ENCODE measurements at regions not wholly inside any gene's neighbourhood (a gene's known extent, or its start where the extent isn't known, plus 50 kb on each side); places are given as distances from the start of the nearest gene placed in this dataset.
"Not testable (repeated sequence)": the region's sequence is repeated elsewhere in the genome, so short reads cannot be mapped to it uniquely, and the experiment has no call there.

DNA sequence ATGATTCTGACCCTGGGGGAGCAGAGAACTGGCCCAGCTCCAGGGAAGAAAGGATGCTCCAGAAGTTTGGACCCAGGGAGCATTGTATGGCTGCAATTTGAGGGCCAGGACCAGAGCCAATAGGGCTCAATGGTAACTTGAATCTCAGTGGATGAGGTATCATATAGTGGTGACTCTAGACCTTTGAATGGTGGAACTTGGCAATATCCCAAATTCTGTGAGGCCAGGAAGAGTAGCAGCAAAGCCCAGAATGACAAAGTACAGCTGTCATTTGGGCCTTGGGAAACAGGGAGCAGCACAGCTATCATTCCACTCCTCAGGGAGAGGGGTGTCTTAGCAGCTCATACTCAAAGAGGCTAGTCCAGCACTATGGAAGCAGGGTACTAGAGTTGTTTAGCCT is 332.9 kb upstream of the RBMS1 start:
- Histone ChIP-seq H3K4me3 (replicated peaks; ENCODE audit: insufficient read depth, low read length) (no peak overlapping the region), H3K27ac (replicated peaks) (no peak overlapping the region), H3K27me3 (ENCODE audit: insufficient read depth, poor library complexity, severe bottlenecking) (no peaks in the 10 kb centered on the region)
- TF ChIP-seq, protein P1, sequence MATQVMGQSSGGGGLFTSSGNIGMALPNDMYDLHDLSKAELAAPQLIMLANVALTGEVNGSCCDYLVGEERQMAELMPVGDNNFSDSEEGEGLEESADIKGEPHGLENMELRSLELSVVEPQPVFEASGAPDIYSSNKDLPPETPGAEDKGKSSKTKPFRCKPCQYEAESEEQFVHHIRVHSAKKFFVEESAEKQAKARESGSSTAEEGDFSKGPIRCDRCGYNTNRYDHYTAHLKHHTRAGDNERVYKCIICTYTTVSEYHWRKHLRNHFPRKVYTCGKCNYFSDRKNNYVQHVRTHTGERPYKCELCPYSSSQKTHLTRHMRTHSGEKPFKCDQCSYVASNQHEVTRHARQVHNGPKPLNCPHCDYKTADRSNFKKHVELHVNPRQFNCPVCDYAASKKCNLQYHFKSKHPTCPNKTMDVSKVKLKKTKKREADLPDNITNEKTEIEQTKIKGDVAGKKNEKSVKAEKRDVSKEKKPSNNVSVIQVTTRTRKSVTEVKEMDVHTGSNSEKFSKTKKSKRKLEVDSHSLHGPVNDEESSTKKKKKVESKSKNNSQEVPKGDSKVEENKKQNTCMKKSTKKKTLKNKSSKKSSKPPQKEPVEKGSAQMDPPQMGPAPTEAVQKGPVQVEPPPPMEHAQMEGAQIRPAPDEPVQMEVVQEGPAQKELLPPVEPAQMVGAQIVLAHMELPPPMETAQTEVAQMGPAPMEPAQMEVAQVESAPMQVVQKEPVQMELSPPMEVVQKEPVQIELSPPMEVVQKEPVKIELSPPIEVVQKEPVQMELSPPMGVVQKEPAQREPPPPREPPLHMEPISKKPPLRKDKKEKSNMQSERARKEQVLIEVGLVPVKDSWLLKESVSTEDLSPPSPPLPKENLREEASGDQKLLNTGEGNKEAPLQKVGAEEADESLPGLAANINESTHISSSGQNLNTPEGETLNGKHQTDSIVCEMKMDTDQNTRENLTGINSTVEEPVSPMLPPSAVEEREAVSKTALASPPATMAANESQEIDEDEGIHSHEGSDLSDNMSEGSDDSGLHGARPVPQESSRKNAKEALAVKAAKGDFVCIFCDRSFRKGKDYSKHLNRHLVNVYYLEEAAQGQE (IDR thresholded peaks at IDR 0.05; ENCODE audit: insufficient replicate concordance, low read depth), result no peak
- TF ChIP-seq, protein P2, sequence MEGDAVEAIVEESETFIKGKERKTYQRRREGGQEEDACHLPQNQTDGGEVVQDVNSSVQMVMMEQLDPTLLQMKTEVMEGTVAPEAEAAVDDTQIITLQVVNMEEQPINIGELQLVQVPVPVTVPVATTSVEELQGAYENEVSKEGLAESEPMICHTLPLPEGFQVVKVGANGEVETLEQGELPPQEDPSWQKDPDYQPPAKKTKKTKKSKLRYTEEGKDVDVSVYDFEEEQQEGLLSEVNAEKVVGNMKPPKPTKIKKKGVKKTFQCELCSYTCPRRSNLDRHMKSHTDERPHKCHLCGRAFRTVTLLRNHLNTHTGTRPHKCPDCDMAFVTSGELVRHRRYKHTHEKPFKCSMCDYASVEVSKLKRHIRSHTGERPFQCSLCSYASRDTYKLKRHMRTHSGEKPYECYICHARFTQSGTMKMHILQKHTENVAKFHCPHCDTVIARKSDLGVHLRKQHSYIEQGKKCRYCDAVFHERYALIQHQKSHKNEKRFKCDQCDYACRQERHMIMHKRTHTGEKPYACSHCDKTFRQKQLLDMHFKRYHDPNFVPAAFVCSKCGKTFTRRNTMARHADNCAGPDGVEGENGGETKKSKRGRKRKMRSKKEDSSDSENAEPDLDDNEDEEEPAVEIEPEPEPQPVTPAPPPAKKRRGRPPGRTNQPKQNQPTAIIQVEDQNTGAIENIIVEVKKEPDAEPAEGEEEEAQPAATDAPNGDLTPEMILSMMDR (IDR thresholded peaks at IDR 0.05; ENCODE audit: insufficient read depth, low read length), result no peak
- no peak for TF ChIP-seq POLR2AphosphoS5 (IDR thresholded peaks at IDR 0.05; ENCODE audit: low read depth)
- no peak for DNase-seq (ENCODE audit: low read depth in 1 of 2, low spot score in 1 of 2)

DNA sequence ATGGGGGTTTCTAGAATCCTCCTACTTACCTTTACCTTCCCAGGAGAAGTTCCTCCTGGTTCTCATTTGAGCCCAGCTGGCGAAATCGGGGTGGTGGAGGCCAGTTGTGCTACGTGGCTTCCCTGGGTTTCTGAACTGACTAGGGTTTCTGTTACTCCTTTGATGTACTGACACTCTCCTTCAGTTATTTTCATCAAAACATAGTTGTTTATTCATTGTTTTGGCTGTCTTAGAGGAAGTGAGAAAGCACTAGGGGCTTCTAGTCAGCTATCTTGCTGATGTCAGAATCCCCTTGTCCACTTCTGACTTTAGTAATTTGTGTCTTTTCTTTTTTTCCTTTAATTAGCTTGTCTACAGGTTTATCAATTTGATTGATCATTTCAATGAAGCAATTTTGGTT is 332.2 kb upstream of the TANK start:
- DNase-seq (ENCODE audit: low read depth in 1 of 2, low spot score in 1 of 2), result no peak
- TF ChIP-seq GABPA (IDR thresholded peaks at IDR 0.05; ENCODE audit: low read depth), result no peak
- no peak for TF ChIP-seq POLR2AphosphoS5 (IDR thresholded peaks at IDR 0.05; ENCODE audit: low read depth)
- TF ChIP-seq, protein P1 (IDR thresholded peaks at IDR 0.05; ENCODE audit: insufficient replicate concordance, low read depth), result no peak
- no peak for TF ChIP-seq SPI1 (IDR thresholded peaks at IDR 0.05; ENCODE audit: borderline replicate concordance, low read depth)
- TF ChIP-seq, protein P2 (IDR thresholded peaks at IDR 0.05; ENCODE audit: insufficient read depth, low read length), result no peak
- no peak overlapping the region for H3K4me3 ChIP-seq (replicated peaks; ENCODE audit: insufficient read depth, low read length)
- no peaks in the 10 kb centered on the region for H3K27me3 ChIP-seq (ENCODE audit: insufficient read depth, poor library complexity, severe bottlenecking)
- no peak overlapping the region for H3K27ac ChIP-seq (replicated peaks)

DNA sequence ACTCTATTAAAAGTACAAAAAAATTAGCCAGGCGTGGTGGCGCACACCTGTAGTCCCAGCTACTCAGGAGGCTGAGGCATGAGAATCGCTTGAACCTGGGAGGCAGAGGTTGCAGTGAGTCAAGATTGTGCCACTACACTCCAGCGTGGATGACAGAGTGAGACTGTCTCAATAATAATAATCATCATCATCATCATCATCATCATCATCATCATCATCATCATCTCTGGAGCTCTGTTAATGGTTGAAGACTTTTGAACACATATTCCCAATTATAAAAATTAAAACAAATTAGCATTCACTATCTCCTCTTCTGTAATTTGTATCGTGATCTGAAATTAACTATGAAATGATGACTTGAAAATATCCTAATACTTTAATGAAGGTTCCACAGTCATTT is 327.8 kb upstream of the TANK start:
- not testable (repeated sequence) for DNase-seq (ENCODE audit: low read depth in 1 of 2, low spot score in 1 of 2); H3K27me3 ChIP-seq (ENCODE audit: insufficient read depth, poor library complexity, severe bottlenecking); H3K27ac ChIP-seq (replicated peaks); H3K4me3 ChIP-seq (replicated peaks; ENCODE audit: insufficient read depth, low read length)

DNA sequence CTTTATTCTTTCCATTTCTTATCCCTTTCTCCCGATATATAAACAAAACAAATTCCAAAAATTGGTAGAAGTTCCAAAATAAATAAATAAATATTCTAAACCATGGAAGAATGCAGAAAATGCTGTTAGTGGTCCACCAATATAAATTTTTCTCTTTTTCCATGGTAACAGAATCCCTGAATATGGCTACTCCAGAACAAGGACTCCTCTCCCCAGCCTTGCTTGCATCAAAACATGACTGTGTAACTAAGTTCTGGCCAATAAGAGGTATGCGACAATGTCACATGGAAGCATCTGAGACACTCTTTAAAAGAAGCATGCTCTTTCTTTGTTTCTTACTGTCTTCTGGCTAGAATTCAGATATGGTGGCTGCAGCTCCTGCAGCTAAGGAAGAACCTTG is 325.1 kb upstream of the TANK start:
- Histone ChIP-seq H3K27ac (replicated peaks) (no peak overlapping the region), H3K4me3 (replicated peaks; ENCODE audit: insufficient read depth, low read length) (no peak overlapping the region), H3K27me3 (ENCODE audit: insufficient read depth, poor library complexity, severe bottlenecking) (peaks cover 3% of the 10 kb centered on the region)
- DNase-seq (ENCODE audit: low read depth in 1 of 2, low spot score in 1 of 2), result no peak
- TF ChIP-seq SPI1 (IDR thresholded peaks at IDR 0.05; ENCODE audit: borderline replicate concordance, low read depth), result no peak
- TF ChIP-seq POLR2AphosphoS5 (IDR thresholded peaks at IDR 0.05; ENCODE audit: low read depth), result no peak
- no peak for TF ChIP-seq GABPA (IDR thresholded peaks at IDR 0.05; ENCODE audit: low read depth)
- TF ChIP-seq, protein P2 (IDR thresholded peaks at IDR 0.05; ENCODE audit: insufficient read depth, low read length), result no peak
- TF ChIP-seq, protein P1 (IDR thresholded peaks at IDR 0.05; ENCODE audit: insufficient replicate concordance, low read depth), result no peak
